NT2/D1 (cell line): ENCODE measurements at regions not wholly inside any gene's neighbourhood (a gene's known extent, or its start where the extent isn't known, plus 50 kb on each side); places are given as distances from the start of the nearest gene placed in this dataset.

Source experiments
- YY1 ChIP-seq: IDR thresholded peaks from 2 replicates; pipeline ENCODE4 v1.6.1; 2011; ENCODE audit not compliant: insufficient read length, insufficient read depth
- ZNF274 ChIP-seq: IDR thresholded peaks from 2 replicates; pipeline ENCODE4 v1.6.1; 2011; ENCODE audit warnings: mild to moderate bottlenecking, low read depth, low read length

DNA sequence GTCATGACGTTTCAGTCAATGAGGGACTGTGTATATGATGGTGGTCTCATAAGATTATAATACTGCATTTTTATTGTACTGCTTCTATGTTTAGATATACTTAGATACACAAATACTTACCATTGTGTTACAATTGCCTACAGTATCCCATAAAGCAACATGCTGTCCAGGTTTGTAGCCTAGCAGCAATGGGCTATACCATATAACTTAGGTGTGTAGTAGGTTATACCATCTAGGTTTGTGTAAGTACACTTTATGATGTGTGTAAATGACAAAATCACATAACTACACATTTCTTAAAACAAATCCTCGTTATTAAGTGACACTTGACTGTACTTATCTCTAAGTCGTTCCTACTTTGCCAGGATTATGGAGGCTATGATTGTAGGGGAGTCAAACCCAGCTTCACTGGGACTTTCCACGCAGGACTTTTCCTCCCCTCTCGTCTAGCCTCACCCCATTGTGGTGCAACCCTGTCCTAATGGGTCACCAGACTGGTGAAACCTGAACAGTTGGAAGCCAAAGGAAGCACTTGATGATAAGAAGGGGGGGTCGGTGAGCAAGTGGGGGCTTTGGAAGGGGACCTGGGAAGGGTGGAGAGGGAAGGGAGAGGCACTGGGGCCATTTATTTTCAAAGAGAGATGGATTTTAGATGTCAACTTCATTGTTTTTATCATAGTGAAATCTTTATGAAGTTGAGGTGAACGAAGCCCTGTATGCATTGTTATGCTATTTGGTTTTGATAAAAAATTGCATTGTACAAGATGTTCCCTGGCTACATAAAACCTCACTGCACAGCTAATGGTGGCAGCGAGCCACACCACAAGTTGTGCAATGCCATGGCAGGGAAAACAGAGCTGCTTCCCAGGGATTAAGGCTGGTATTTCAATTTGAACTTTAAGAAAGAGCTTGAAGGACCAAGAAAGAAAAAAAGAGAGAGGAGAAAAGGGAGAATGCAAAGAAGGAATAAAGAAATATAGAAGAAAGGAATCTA, 129.1 kb downstream of the EHF start:
- TF ChIP-seq ZNF274 (no peak), YY1 (no peak)
